H7 (cell line): ENCODE measurements at regions not wholly inside any gene's neighbourhood (a gene's known extent, or its start where the extent isn't known, plus 50 kb on each side); places are given as distances from the start of the nearest gene placed in this dataset.
A peak's percentile ranks its signal among the peaks of the same experiment; 100 is the strongest.

Experiments used
- DNase-seq: peaks from one replicate; pipeline ENCODE4 v3.0.0; 2012
- H3K27me3 ChIP-seq: 2 replicates; pipeline ENCODE4 v1.6.0; 2011; ENCODE audit warnings: mild to moderate bottlenecking, low read length; ENCODE audit not compliant: control insufficient read depth, insufficient read depth
- H3K36me3 ChIP-seq: replicated peaks from 2 replicates; pipeline ENCODE4 v1.5.1; 2011; ENCODE audit warnings: low read length; ENCODE audit not compliant: control insufficient read depth, insufficient read depth
- H3K4me3 ChIP-seq: 2 replicates; pipeline ENCODE4 v1.5.1; 2011; ENCODE audit warnings: low read depth, mild to moderate bottlenecking, control low read depth, low read length, moderate library complexity; ENCODE audit not compliant: insufficient read depth

DNA sequence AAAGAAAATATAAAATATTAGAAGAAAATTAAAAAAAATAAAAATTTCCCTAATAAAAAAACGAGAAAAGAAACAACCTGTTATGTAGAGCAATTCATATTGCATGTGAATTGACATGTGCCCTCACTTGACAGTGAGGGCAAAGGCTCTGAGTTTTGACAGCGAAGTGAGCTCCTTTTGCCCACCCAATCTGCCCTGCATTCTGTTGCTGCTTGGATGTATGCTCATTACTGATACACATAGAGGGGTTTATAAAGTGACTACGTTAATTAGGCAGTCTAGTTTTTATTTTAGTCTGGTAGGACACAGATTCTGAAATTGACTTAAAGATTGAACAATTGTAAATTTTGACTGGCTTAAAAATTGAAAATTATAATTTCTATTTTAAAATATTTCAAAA, 949.4 kb downstream of the TLE4 start:
- Histone ChIP-seq H3K4me3 (no peak overlapping the region), H3K27me3 (no peaks in the 10 kb centered on the region)
- no peak for DNase-seq

DNA sequence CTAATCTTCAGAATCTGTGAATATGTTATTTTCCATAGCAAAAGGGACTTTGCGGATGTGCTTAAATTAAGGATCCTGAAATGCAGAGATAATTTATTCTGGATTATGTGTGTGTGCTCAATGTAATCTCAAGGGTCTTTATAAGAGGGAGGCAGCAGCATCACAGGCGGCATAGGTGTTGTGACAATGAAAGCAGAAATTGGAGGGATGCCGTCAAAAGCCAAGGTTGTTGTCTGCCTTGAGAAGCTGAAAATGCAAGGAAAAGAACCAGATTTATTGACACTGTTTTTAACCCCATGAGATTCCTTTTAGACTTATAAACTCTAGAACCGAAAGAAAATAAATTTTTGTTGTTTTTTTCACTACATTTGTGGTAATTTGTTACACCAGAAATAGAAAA, 948.5 kb downstream of the TLE4 start:
- Histone ChIP-seq H3K27me3 (no peaks in the 10 kb centered on the region), H3K36me3 (no peaks in the 10 kb centered on the region), H3K4me3 (no peak overlapping the region)
- DNase-seq: no peak

More for the DNA sequence above, 949.4 kb downstream of the TLE4 start:
- no peaks in the 10 kb centered on the region for H3K36me3 ChIP-seq

DNA sequence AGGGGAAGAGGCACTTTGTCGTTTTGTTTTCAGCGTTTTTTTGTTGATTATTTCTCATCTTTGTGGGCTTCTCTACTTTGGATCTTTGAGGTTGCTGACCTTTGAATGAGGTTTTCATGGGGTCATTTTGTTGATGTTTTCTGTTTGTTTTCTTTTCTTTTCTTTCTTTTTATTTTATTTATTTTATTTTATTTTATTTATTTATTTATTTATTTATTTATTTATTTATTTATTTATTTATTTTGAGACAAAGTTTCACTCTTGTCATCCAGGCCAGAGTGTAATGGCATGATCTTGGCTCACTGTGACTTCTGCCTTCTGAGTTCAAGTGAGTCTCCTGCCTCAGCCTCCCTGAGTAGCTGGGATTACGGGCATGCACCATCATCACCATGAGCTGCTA, 946.7 kb downstream of the TLE4 start:
- no peak for DNase-seq
- H3K27me3 ChIP-seq: no peaks in the 10 kb centered on the region
- no peaks in the 10 kb centered on the region for H3K36me3 ChIP-seq
- H3K4me3 ChIP-seq: no peak overlapping the region

DNA sequence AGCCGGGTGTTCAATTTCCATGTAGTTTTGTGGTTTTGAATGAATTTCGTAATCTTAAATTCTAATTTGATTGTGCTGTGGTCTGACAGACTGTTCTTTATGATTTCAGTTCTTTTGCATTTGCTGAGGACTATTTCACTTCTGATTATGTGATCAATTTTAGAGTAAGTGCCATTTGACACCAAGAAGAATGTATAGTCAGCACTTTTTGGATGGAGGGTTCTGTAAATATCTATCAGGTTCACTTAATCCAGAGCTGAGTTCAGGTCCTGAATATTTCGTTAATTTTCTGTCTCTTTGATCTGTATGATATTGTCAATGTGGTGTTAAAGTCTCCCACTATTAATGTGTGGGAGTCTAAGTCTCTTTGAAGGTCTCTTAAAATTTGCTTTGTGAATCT, 944.9 kb downstream of the TLE4 start:
- Histone ChIP-seq H3K4me3 (no peak overlapping the region), H3K27me3 (no peaks in the 10 kb centered on the region), H3K36me3 (no peaks in the 10 kb centered on the region)
- no peak for DNase-seq

DNA sequence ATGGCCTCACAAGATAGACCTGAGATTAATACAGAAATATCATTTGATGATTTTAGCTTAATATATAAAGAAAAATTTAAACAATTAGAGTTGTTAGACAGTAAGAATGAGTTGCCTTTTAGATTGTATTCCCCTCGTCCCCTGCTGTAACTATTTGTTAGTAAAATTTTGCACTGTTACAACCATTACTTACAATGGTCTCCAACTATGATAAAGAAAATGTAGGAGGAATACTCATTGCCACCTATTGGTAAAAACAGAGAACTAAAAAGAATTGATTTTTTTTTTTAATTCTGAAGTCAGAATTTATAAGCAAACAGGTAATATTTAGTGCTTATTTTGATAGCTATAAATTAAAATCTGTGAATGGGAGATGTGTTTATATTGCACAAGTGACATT, 937.6 kb downstream of the TLE4 start:
- no peak for DNase-seq
- Histone ChIP-seq H3K36me3 (no peaks in the 10 kb centered on the region), H3K27me3 (no peaks in the 10 kb centered on the region), H3K4me3 (no peak overlapping the region)

DNA sequence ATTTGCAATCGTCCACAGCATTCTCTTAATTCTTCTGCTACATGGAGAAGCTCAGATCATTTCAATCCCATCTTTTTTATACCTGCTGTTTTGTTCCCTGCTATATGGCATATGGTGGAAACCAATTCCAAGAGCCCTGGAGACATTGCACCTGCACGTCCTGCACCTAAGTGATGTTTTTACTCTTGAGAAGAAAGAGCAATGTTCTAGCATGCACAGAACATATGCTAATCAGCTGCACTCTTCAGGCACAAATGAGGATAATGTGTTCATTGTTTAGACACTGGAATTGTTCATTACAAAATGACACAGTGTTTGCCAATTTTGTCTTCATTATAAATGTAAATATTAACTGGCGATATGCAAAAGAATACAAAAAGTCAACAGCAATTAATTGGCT, 935.8 kb downstream of the TLE4 start:
- no peaks in the 10 kb centered on the region for H3K36me3 ChIP-seq
- no peak overlapping the region for H3K4me3 ChIP-seq
- H3K27me3 ChIP-seq: no peaks in the 10 kb centered on the region
- DNase-seq: no peak

DNA sequence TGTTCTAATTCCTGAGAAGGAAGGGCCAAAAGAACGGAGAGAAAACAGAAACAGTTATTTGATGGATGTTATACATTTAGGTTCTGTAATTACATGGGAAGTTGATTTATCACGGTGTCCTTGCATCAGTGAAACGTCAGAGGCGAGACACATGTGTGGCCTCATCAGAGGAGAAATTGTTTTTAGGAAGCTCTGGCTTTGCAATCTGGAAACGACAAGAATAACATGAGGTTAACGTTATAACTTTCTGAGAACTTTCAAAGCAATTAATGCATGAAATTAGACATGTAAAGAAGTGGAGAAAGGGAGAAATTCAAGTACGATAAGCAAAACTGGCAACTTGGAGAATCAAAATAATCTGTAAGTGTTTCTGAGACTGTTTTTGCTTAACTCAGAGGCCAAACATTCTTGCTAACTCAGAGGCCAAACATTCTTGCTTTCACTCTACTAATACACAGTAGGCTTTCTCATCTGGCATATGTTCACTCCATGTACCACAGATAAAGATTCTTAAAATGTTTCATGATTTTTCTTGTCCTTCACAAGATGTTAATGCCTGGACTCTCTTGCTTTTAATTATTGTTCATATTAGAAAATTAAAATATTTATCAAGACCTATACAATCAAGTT, 933.0 kb downstream of the TLE4 start:
- Histone ChIP-seq H3K36me3 (no peaks in the 10 kb centered on the region), H3K27me3 (no peaks in the 10 kb centered on the region), H3K4me3 (no peak overlapping the region)
- DNase-seq: no peak

DNA sequence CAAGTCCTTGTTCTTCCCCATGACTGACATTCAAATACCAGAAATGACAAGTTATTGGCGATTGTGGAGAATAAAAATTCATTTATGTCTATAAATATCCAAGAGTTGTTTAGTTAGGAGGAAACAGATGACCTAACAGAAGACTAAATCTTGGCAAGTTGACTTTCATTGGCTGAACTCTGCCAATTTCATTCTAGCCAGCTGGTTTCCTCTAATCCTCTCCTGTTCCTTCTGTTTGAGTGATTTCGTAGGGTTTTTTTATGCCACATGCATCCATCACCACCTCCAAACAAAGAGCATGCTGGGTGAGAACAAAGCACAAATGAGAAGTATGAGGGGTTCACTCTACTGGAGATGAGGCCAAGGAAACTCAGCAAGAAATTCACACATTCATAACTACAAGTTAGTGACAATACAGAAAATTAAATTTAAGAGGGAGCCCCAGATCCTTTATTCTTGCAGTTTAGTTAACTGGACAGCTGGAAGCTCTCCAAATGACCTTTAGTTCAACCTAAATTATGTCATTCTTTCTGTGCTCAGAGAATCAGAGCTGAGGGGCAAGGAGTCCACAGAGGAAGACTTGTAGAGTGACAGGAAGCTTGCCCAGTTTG, 932.0 kb downstream of the TLE4 start:
- no peaks in the 10 kb centered on the region for H3K27me3 ChIP-seq
- no peaks in the 10 kb centered on the region for H3K36me3 ChIP-seq
- DNase-seq: no peak
- no peak overlapping the region for H3K4me3 ChIP-seq

DNA sequence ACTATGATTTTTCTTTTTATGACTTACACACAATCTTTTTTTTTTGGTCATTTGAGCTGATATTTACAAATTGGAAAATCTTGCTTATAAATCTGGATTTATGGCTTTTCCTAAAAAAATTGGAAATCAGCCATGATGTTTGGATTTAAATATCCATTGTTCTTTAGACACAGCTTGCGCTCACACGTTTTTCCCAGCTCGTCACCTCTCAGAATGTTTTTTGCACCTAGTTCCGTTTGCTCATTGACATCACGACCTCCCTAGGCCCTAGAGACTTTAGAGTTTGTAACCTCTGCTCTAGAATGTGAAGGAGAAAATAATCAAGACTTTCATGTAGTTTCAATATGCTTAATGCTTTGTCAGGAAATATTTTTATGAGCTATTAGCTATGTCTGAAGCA, 930.5 kb downstream of the TLE4 start:
- no peak for DNase-seq
- no peaks in the 10 kb centered on the region for H3K36me3 ChIP-seq
- H3K4me3 ChIP-seq: no peak overlapping the region
- H3K27me3 ChIP-seq: no peaks in the 10 kb centered on the region

DNA sequence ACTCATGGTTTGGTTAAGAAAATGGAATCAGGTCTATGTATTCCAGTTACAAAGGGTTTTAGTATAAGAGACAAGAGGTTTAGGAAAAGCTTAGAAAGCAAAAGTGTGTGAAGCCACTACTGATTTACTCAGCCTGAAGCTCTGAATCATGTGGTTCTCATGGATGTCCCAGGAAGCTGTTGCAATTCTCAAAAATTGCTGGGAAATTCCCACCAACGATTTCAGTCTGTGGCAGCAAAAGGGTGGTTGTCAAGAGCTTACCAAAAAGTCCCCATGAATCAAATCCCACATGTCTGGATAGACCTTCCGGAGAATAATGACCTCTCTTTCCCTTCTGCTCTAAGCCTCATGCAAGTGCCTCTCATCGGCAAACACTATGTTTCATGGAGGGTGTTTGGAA, 929.9 kb downstream of the TLE4 start:
- no peak overlapping the region for H3K4me3 ChIP-seq
- no peak for DNase-seq

DNA sequence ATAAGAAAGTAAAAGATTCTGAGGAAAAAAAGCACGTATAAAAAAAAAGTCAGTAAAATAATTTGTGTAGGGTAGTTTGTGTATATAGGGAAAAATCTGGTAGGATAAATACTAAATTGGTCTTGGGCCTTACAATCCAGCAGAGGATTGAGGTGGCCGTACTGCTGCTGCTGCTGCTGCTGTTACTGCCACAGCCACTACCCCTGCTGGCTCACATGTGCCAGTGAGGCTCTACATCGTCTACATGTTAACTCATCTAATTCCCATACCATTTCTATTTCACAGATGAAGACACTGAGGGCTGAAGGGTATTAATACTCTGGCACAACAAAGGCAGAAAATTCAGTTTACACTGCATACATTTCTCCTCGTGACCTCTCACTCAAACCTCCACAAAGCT, 928.5 kb downstream of the TLE4 start:
- H3K4me3 ChIP-seq: no peak overlapping the region
- no peaks in the 10 kb centered on the region for H3K36me3 ChIP-seq
- DNase-seq: peak; percentile 9
- no peaks in the 10 kb centered on the region for H3K27me3 ChIP-seq

More for the DNA sequence above, 929.9 kb downstream of the TLE4 start:
- no peaks in the 10 kb centered on the region for H3K27me3 ChIP-seq
- no peaks in the 10 kb centered on the region for H3K36me3 ChIP-seq

DNA sequence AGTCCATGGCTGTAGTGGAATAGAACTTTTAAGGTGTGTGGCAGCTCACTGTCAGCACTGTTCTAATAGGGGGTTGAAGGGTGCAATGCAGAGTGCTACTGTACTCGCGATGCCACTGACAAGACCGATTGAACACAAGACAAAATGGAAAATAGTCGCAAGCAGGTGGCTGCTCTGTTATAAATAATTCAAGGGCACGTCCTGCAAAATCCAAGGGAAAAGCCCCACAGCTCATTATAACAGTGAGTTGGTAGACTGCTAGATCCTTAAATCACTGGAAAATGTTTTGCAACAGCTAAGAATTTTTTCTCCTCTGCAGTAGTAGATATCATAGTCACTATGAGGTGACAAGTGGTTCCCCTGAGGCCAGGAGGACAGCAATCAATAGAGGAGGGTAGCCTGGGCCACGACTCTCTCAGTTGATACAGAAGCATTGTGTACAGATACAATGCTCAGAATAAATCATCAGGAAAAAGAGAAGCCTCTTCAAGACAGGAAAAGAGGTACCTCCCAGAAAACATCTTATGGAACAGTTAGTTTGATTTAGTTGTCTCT, 926.3 kb downstream of the TLE4 start:
- DNase-seq: no peak
- H3K36me3 ChIP-seq: no peaks in the 10 kb centered on the region
- no peak overlapping the region for H3K4me3 ChIP-seq
- no peaks in the 10 kb centered on the region for H3K27me3 ChIP-seq

DNA sequence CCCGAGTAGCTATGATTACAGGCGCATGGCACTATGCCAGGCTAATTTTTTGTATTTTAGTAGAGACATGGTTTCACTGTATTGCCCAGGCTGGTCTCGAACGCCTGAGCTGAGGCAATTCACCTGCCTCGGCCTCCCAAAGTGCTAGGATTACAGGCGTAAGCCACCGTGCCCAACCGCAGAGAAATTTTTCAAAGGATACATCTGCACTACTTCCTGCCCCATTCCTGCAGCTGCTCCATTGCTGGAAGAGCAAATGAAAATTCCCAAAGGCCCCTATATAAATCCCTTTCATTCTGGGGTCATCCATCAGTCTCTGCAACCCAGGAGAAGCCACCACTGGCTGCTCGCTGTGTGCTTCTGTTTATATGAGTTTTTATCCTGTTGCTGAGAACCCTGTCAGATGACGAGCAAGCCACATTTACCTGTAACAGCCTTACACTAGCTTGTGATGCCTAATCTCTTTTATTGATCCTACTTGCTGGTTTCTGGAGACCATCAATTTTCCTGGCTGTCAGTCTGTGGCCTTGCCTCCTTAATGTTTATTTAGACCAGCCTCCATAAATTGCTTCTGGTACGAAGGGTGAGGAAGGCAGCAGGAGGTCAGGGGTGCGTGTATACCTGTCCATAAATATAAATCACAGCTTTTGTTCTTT, 925.3 kb downstream of the TLE4 start:
- Histone ChIP-seq H3K4me3 (no peak overlapping the region), H3K27me3 (no peaks in the 10 kb centered on the region), H3K36me3 (no peaks in the 10 kb centered on the region)
- DNase-seq: no peak

DNA sequence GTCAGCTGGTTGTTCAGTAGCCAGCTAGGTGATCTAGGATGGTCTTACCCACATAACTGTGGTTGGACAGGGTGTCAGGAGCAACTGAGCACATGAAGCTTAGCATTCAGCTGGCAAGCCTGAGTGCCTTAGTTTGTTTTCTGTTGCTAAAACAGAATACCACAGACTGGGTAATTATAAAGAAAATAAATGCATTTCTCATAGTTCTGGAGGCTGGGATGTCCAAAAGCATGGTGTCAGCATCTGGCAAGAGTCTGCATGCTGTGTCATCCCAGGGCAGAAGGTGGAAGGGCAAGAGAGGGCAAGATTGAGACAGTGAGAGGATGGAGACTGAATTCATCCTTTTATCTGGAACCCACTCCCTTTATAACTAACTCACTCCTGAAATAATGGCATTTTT, 921.5 kb downstream of the TLE4 start:
- no peak for DNase-seq
- Histone ChIP-seq H3K4me3 (no peak overlapping the region), H3K36me3 (no peaks in the 10 kb centered on the region), H3K27me3 (no peaks in the 10 kb centered on the region)

DNA sequence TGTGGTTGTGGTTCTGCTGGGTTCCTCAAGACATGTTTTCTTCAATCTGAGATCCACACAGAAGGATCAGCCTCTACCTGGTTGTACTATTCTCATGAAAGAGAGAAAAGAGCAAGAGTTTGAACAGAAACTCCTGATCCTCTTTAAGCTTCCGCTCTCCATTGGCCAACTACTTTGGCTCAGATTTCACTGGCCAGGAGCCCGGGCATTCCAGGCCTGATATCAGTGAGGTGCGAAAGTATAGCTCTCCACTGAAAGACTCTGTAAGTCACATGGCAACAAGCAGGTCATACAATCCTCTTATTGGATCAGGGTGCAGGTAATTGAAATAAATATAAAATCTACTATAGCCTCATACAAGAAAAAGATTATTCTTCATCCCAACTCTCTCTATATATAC, 920.5 kb downstream of the TLE4 start:
- H3K36me3 ChIP-seq: no peaks in the 10 kb centered on the region
- no peak overlapping the region for H3K4me3 ChIP-seq
- no peaks in the 10 kb centered on the region for H3K27me3 ChIP-seq
- no peak for DNase-seq
